ENCODE measurements at regions not wholly inside any gene's neighbourhood (a gene's known extent, or its start where the extent isn't known, plus 50 kb on each side); places are given as distances from the start of the nearest gene placed in this dataset.

GRCh38 chr7:142408794-142409193, 150.9 kb upstream of the PRSS58 start:
- Histone ChIP-seq H3K4me1 (ENCODE audit: control insufficient read depth in 1 of 2, insufficient read depth in 1 of 2, low read depth in 1 of 2, low read length in 1 of 2) (no peaks in the 10 kb centered on the region), H3K27me3 (no peaks in the 10 kb centered on the region), H3K36me3 (no peaks in the 10 kb centered on the region), H3K9me3 (no peaks in the 10 kb centered on the region), H3K4me3 (ENCODE audit: low read depth in 1 of 2, low read length in 1 of 2) (no peak overlapping the region), H3K27ac (no peak overlapping the region)
- no peak for TF ChIP-seq CTCF (IDR thresholded peaks at IDR 0.05)

DNA sequence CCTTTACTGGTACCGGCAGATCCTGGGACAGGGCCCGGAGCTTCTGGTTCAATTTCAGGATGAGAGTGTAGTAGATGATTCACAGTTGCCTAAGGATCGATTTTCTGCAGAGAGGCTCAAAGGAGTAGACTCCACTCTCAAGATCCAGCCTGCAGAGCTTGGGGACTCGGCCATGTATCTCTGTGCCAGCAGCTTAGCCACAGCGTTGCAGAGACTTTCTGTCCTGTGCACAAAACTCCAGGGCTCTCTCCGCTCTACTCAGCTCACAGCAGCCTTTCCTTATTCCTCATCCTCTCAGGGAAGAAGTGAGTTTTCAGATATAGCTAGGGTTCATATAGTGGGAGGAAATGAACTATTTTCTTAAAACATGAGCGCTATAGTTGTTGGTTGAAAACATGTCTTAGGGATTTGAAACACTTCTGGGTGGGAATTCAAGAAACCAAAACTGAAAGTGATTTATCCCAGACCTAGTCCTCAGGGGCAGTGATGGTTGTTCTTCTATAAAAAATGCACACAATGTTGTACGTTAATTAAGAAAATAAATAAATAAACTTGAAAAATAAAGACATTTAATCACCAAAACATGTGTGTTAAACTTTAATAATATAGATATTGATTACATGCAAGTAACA, 150.2 kb upstream of the PRSS58 start:
- Histone ChIP-seq H3K27me3 (no peaks in the 10 kb centered on the region), H3K27ac (no peak overlapping the region), H3K36me3 (no peaks in the 10 kb centered on the region), H3K9me3 (no peaks in the 10 kb centered on the region), H3K4me1 (ENCODE audit: control insufficient read depth in 1 of 2, insufficient read depth in 1 of 2, low read depth in 1 of 2, low read length in 1 of 2) (no peaks in the 10 kb centered on the region), H3K4me3 (ENCODE audit: low read depth in 1 of 2, low read length in 1 of 2) (no peak overlapping the region)
- no peak for TF ChIP-seq CTCF (IDR thresholded peaks at IDR 0.05)

DNA sequence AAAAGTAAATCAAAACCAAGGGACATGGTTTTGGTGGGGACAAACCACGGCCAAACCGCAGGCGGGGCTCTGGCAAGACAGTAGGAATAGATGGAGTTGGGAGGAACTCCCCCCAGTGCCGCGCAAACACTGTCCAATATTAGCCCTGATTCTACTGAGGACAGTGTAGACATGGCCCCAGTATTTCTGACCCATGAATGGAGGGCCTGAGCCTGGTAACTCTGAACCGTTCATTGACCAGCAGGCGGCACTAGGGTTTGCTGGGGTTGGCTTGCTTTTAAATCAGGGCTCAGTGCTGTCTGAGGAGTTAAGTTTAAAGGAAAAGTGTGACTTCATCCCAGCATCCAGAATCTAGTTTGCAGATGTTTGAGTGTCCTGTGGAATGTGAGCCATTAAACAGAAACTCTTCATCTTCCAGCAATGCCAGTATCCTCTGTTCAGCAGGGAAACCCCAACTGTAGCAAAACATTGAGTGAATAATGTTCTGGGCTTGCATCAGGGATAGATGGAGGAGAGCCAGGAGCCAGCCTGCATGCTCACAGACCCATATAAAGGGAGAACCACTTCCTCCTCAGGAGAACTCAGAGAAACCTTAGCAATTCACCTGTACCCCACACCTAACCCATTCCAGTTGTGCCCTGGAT, 147.4 kb upstream of the PRSS58 start:
- Histone ChIP-seq H3K27me3 (no peaks in the 10 kb centered on the region), H3K4me3 (ENCODE audit: low read depth in 1 of 2, low read length in 1 of 2) (no peak overlapping the region), H3K27ac (no peak overlapping the region), H3K4me1 (ENCODE audit: control insufficient read depth in 1 of 2, insufficient read depth in 1 of 2, low read depth in 1 of 2, low read length in 1 of 2) (no peaks in the 10 kb centered on the region), H3K36me3 (no peaks in the 10 kb centered on the region), H3K9me3 (no peaks in the 10 kb centered on the region)
- TF ChIP-seq CTCF (IDR thresholded peaks at IDR 0.05) = no peak

DNA sequence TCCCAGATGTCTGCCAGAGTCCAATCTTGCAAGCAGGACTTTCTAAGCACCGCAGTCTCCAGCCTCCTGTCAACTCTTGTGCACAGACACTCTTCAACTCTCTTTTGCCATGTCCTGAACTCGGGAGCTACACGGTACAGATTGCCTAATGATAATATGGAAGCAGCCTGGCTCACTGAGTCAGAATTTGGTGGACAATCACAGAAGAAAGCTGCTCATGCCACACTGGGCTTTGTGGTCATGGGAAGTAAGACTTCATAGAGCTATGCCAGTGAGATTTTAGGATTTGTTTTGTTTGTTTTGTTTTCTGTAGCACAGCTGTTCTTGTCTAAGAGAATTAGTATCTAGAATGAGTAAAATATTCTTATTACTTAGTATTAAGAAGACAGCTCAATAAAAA, 144.1 kb upstream of the PRSS58 start:
- Histone ChIP-seq H3K9me3 (no peaks in the 10 kb centered on the region), H3K27ac (no peak overlapping the region), H3K36me3 (no peaks in the 10 kb centered on the region), H3K27me3 (no peaks in the 10 kb centered on the region), H3K4me1 (ENCODE audit: control insufficient read depth in 1 of 2, insufficient read depth in 1 of 2, low read depth in 1 of 2, low read length in 1 of 2) (no peaks in the 10 kb centered on the region), H3K4me3 (ENCODE audit: low read depth in 1 of 2, low read length in 1 of 2) (no peak overlapping the region)
- no peak for TF ChIP-seq CTCF (IDR thresholded peaks at IDR 0.05)

- H3K27ac ChIP-seq = no peak overlapping the region
- TF ChIP-seq CTCF (IDR thresholded peaks at IDR 0.05) = no peak
- H3K27me3 ChIP-seq = no peaks in the 10 kb centered on the region
These were observed 142.2 kb upstream of the PRSS58 start for GRCh38 chr7:142400042-142400533.

More at GRCh38 chr7:142400042-142400533, 142.2 kb upstream of the PRSS58 start:
- Histone ChIP-seq H3K9me3 (no peaks in the 10 kb centered on the region), H3K4me1 (ENCODE audit: control insufficient read depth in 1 of 2, insufficient read depth in 1 of 2, low read depth in 1 of 2, low read length in 1 of 2) (no peaks in the 10 kb centered on the region), H3K4me3 (ENCODE audit: low read depth in 1 of 2, low read length in 1 of 2) (no peak overlapping the region), H3K36me3 (no peaks in the 10 kb centered on the region)

All from neutrophil (primary cell).